HUES64 (cell line): ENCODE measurements at regions not wholly inside any gene's neighbourhood (a gene's known extent, or its start where the extent isn't known, plus 50 kb on each side); places are given as distances from the start of the nearest gene placed in this dataset.

Experiments used
- H3K27ac ChIP-seq: 2 replicates; pipeline ENCODE4 v1.7.0; 2013; ENCODE audit warnings: low read depth, low read length, inconsistent platforms
- H3K27me3 ChIP-seq: 2 replicates; pipeline ENCODE4 v1.6.1; 2013; ENCODE audit warnings: mild to moderate bottlenecking, low read length; ENCODE audit not compliant: insufficient read depth
- H3K36me3 ChIP-seq: 2 replicates; pipeline ENCODE4 v1.6.1; 2013; ENCODE audit warnings: mild to moderate bottlenecking, low read length; ENCODE audit not compliant: insufficient read depth
- H3K4me1 ChIP-seq: 2 replicates; pipeline ENCODE4 v1.6.1; 2013; ENCODE audit warnings: mild to moderate bottlenecking, low read length, moderate library complexity; ENCODE audit not compliant: insufficient read depth
- H3K4me3 ChIP-seq: 2 replicates; pipeline ENCODE4 v1.5.1; 2013; ENCODE audit warnings: mild to moderate bottlenecking, low read length, moderate library complexity
- H3K9ac ChIP-seq: 2 replicates; pipeline ENCODE4 v1.6.1; 2013; ENCODE audit warnings: mild to moderate bottlenecking, low read depth, low read length
- H3K9me3 ChIP-seq: 2 replicates; pipeline ENCODE4 v1.6.1; 2013; ENCODE audit warnings: low read depth, low read length; ENCODE audit not compliant: insufficient read depth
- WGBS: fragments of 150-250, 120-280 bp; methylation state at CpG from one replicate; pipeline ENCODE4 v1.1.7; 2013; ENCODE audit warnings: missing lambda C conversion rate; 5-methylcytosine and 5-hydroxymethylcytosine counted together

DNA sequence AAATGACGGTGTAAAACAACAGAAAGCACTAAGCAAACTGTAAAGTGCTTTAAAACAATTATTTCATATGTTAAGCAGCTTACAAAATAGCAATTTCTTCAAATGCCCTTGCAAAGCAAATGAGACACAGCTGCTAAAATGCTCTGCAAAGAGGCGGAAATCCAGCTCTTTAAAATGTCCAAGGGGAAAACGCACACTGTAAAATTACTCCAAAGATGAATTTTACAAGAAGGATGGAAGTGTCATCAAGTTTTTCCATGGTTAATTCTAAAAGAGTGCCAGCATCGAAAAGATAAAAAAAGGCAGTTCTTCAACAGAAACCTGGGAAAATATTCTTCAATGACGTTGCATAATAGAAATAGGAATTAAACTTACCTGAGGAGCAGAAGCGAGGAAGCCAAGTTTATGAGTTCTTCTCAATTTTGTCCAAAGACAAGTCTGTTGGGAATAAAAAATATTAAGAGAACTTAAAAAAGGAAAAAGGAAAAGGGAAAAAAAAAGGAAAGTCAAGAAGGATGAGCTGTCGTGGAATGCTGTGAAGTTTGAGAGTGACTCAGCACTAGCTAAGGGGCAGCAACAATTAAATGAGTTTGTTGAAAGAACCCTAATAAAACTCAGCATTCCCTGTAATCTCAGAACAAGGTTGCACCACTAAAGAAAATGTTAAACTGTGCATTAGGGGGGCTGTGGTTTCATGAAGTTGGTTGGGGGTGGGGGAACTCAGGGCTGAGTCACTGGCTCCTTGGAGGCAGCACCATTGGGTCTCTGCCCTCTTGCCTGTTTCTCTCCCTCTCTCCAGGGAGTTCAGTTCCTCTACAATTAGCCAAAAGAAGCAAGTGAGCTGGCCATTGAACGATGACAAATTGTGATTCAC is 64.2 kb upstream of the BLID start:
- Histone ChIP-seq H3K27me3 (no peaks in the 10 kb centered on the region), H3K4me3 (no peak overlapping the region; the same call in 1 of the 2 replicates), H3K4me1 (peaks cover 30% of the 10 kb centered on the region), H3K27ac (peak overlapping the region; percentile 1; the same call in 1 of the 2 replicates), H3K36me3 (no peaks in the 10 kb centered on the region), H3K9ac (no peak overlapping the region), H3K9me3 (no peaks in the 10 kb centered on the region)
- 85% methylated on average over 7 of the region's 8 CpGs for WGBS

- H3K27me3 ChIP-seq, result no peaks in the 10 kb centered on the region
- H3K4me3 ChIP-seq, result no peak overlapping the region
- H3K4me1 ChIP-seq, result peaks cover 30% of the 10 kb centered on the region
- no peaks in the 10 kb centered on the region for H3K9me3 ChIP-seq
- WGBS, result 86% methylated on average over 5 of the region's 5 CpGs
- H3K27ac ChIP-seq, result no peak overlapping the region
- no peaks in the 10 kb centered on the region for H3K36me3 ChIP-seq
- H3K9ac ChIP-seq, result no peak overlapping the region
Observed at GRCh38 chr11:122178795-122179194, 62.8 kb upstream of the BLID start.

DNA sequence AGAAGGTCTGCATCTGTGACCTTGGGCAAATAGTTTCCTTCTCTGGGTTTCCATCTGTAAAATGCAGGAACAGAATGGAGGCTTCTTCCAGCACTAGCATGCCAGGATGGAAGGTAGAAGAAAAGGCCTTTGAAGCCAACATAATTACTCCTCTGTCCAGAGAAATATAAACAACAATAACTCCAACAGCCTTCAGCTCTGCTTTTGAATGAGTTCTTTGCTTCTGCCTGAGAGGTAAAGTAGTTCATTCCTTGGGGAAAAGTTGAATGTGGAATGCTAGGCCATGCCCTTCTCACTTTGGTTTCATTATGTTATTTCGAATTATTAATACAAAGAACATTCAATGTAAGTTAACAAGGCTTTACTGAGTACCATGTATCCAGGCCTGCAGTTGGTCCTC is 61.2 kb upstream of the BLID start:
- H3K4me1 ChIP-seq, result peaks cover 30% of the 10 kb centered on the region
- no peaks in the 10 kb centered on the region for H3K9me3 ChIP-seq
- no peaks in the 10 kb centered on the region for H3K36me3 ChIP-seq
- H3K27me3 ChIP-seq, result no peaks in the 10 kb centered on the region
- no CpG with 5 or more reads among the region's 1 CpG for WGBS
- no peak overlapping the region for H3K4me3 ChIP-seq
- no peak overlapping the region for H3K9ac ChIP-seq
- no peak overlapping the region for H3K27ac ChIP-seq

DNA sequence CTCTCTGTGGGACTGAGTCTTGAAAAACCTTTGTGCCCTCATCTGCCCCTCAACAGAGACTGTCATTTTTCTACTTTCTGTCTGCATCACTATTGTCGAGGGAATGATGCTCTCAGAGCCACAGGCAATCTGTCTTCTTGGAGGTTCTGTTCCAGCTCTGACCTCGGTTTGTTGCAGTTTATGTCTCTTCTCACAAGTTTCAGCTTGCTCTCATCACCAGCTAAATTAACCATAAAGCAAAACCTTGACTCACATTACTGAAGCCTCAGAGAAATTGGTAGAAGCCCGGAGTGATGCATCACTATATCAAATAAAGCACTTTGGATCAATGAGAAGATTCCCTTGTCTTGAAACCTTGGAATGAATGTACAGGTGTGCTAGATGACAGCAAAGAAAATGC is 60.6 kb upstream of the BLID start:
- no peaks in the 10 kb centered on the region for H3K27me3 ChIP-seq
- H3K9me3 ChIP-seq, result no peaks in the 10 kb centered on the region
- H3K4me1 ChIP-seq, result peaks cover 26% of the 10 kb centered on the region
- WGBS, result 91% methylated on average over 3 of the region's 3 CpGs
- H3K4me3 ChIP-seq, result no peak overlapping the region
- no peaks in the 10 kb centered on the region for H3K36me3 ChIP-seq
- no peak overlapping the region for H3K27ac ChIP-seq
- H3K9ac ChIP-seq, result no peak overlapping the region

- Histone ChIP-seq H3K4me3 (no peak overlapping the region), H3K4me1 (peaks cover 13% of the 10 kb centered on the region), H3K27me3 (no peaks in the 10 kb centered on the region), H3K9ac (no peak overlapping the region), H3K9me3 (no peaks in the 10 kb centered on the region), H3K36me3 (no peaks in the 10 kb centered on the region), H3K27ac (no peak overlapping the region)
- 98% methylated on average over 2 of the region's 3 CpGs for WGBS
Observed at GRCh38 chr11:122175306-122175705, 59.3 kb upstream of the BLID start.

DNA sequence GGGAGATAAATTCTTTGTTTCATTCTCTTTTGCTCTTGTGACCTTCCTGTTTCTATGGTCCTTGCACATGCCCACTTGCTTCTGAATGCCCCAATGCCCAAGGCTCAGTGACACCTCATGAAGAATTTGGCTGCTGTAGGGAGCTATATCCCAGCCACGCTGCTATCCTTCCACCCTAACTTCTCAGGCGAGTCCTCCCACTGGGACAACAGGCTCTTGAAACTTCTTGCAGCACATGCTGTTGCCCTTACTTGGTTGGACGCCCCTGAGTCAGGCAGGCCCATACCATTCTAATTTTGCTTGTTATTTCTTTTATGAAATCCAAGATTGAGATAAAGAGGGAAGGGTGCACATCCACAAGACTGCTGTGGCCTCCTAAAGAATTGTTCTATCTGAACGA is 57.6 kb upstream of the BLID start:
- no peaks in the 10 kb centered on the region for H3K27me3 ChIP-seq
- no peak overlapping the region for H3K4me3 ChIP-seq
- no peak overlapping the region for H3K9ac ChIP-seq
- 85% methylated on average over 4 of the region's 4 CpGs for whole genome bisulfite sequencing
- no peaks in the 10 kb centered on the region for H3K9me3 ChIP-seq
- no peaks in the 10 kb centered on the region for H3K36me3 ChIP-seq
- no peak overlapping the region for H3K27ac ChIP-seq
- H3K4me1 ChIP-seq, result no peaks in the 10 kb centered on the region

DNA sequence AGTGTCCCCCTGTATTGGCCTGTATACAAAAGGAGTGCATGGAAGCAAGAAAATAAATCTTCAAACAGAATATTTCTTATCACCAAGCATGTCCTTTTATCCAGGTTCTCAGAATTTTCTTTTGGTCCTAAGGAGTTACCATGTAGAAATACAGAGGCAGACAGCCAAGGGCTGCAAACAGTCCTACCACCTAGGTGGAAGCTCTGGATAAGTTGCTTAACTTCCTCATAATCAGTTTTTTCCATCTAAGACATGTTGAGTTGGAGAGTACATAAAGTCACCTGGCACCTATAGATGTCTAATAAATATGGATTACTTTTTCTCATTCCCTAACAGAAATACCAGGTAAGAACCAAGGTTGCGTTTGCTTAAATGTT is 57.0 kb upstream of the BLID start:
- no peaks in the 10 kb centered on the region for H3K36me3 ChIP-seq
- H3K9ac ChIP-seq, result no peak overlapping the region
- no peaks in the 10 kb centered on the region for H3K9me3 ChIP-seq
- H3K27me3 ChIP-seq, result no peaks in the 10 kb centered on the region
- H3K4me1 ChIP-seq, result peaks cover 2% of the 10 kb centered on the region; the same call in 1 of the 2 replicates
- H3K27ac ChIP-seq, result no peak overlapping the region
- H3K4me3 ChIP-seq, result no peak overlapping the region
- WGBS, result 100% methylated on average over 1 of the region's 1 CpG

GRCh38 chr11:122172352-122173073 is 56.5 kb upstream of the BLID start:
- no peaks in the 10 kb centered on the region for H3K36me3 ChIP-seq
- no peak overlapping the region for H3K4me3 ChIP-seq
- H3K27ac ChIP-seq, result no peak overlapping the region
- H3K9ac ChIP-seq, result no peak overlapping the region
- no peaks in the 10 kb centered on the region for H3K9me3 ChIP-seq
- no peaks in the 10 kb centered on the region for H3K27me3 ChIP-seq
- peaks cover 7% of the 10 kb centered on the region for H3K4me1 ChIP-seq
- WGBS, result 88% methylated on average over 2 of the region's 3 CpGs

DNA sequence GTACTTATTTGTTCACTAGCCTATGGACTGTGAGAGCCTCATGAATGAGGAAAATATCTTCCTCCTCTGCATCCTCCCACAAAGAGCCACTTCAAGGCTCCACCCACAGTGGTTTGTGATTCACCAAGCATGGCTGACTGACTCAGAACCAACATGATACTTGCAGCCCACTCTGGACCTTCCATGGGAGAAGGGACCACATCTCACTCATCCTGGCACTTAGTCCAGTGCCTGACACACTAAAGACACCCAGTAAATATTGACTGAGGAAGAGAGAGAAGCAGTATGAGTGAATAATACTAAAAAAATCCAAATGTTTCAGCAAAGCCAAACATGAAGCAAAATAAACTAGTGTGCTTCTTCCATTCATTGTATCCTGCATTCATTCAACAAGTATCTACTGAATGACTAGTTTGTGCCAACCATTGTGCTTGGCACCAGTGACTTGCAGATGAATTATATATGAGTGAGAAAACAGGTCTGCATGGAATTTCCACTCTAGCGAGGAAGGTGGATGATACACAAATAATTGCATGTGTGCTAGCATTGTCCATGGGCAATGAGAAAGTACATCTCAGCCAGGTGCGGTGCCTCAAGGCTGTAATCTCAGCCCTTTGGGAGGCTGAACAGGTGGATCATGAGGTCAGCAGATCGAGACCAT is 54.9 kb upstream of the BLID start:
- H3K9me3 ChIP-seq, result no peaks in the 10 kb centered on the region
- no peaks in the 10 kb centered on the region for H3K36me3 ChIP-seq
- peaks cover 14% of the 10 kb centered on the region for H3K4me1 ChIP-seq
- H3K27me3 ChIP-seq, result no peaks in the 10 kb centered on the region
- 96% methylated on average over 3 of the region's 3 CpGs for WGBS
- no peak overlapping the region for H3K27ac ChIP-seq
- H3K9ac ChIP-seq, result no peak overlapping the region
- H3K4me3 ChIP-seq, result no peak overlapping the region

DNA sequence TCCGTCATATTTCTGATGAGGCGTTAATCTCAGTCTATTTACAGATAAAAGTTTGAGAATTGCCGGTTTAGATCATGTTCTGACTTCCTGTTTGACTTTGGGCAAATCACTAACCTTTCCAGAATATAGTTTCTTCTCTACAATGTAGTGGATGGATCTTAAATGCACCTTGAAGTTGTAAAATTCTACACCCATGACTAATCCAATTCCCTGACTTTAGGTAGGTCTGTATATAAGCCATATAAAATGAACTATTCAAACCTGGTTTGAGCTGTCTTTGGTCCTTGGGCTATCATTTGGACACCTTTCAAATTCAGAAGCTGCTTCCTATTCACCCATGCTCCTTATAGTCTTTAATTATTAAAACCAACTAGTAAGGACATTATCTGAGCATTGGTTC is 52.2 kb upstream of the BLID start:
- H3K36me3 ChIP-seq, result no peaks in the 10 kb centered on the region
- WGBS, result 94% methylated on average over 3 of the region's 3 CpGs
- no peak overlapping the region for H3K9ac ChIP-seq
- no peaks in the 10 kb centered on the region for H3K9me3 ChIP-seq
- no peak overlapping the region for H3K27ac ChIP-seq
- no peak overlapping the region for H3K4me3 ChIP-seq
- no peaks in the 10 kb centered on the region; the same call in 1 of the 2 replicates for H3K27me3 ChIP-seq
- H3K4me1 ChIP-seq, result peaks cover 14% of the 10 kb centered on the region

DNA sequence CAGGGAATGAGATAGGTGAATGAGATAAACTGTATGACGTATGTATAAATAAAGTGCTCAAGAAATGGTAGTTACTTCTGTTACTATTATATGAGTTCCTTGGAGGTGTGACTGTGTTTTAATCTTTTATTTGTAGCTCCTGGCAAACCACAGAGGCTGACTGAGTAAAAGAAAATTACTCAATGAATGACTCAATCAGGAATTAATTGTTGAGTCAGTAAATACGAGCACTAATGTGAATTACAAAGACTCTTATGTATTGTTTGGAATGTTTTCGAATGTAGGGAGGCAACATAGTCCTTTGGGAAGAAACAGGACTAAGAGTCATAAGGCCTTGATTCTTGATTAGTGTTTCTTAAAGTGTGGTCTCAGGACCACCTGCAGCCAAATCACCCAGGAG is 51.1 kb upstream of the BLID start:
- peak overlapping the region; percentile 37; the same call in 1 of the 2 replicates for H3K27ac ChIP-seq
- no peaks in the 10 kb centered on the region for H3K9me3 ChIP-seq
- no peaks in the 10 kb centered on the region for H3K36me3 ChIP-seq
- H3K27me3 ChIP-seq, result no peaks in the 10 kb centered on the region; the same call in 1 of the 2 replicates
- H3K4me1 ChIP-seq, result peaks cover 14% of the 10 kb centered on the region
- no peak overlapping the region for H3K9ac ChIP-seq
- 83% methylated on average over 3 of the region's 3 CpGs for WGBS
- no peak overlapping the region for H3K4me3 ChIP-seq
